NT2/D1 (cell line): ENCODE measurements at regions not wholly inside any gene's neighbourhood (a gene's known extent, or its start where the extent isn't known, plus 50 kb on each side); places are given as distances from the start of the nearest gene placed in this dataset.

Experiments
- DNase-seq: peaks from one replicate; pipeline ENCODE4 v3.0.0-alpha.2; 2011; ENCODE audit warnings: low read depth, low spot score
- H3K27me3 ChIP-seq: 2 replicates; pipeline ENCODE4 v1.6.0; 2011; ENCODE audit warnings: mild to moderate bottlenecking; ENCODE audit not compliant: insufficient read length, insufficient read depth
- H3K36me3 ChIP-seq: 2 replicates; pipeline ENCODE4 v1.6.1; 2011; ENCODE audit warnings: mild to moderate bottlenecking, low read length, mixed read lengths; ENCODE audit not compliant: insufficient read depth, insufficient read length
- H3K4me1 ChIP-seq: 2 replicates; pipeline ENCODE4 v1.5.1; 2011; ENCODE audit not compliant: insufficient read depth, insufficient read length
- H3K4me3 ChIP-seq: 2 replicates; pipeline ENCODE4 v1.5.1; 2011; ENCODE audit warnings: low read depth; ENCODE audit not compliant: insufficient read length
- H3K9ac ChIP-seq: 2 replicates; pipeline ENCODE4 v1.6.0; 2011; ENCODE audit warnings: low read depth; ENCODE audit not compliant: insufficient read length
- H3K9me3 ChIP-seq: 2 replicates; pipeline ENCODE4 v1.5.1; 2011; ENCODE audit warnings: mild to moderate bottlenecking, low read length; ENCODE audit not compliant: insufficient read depth
- SUZ12 ChIP-seq: IDR thresholded peaks from 2 replicates; pipeline ENCODE4 v1.6.1; 2011; ENCODE audit not compliant: insufficient read length, insufficient read depth; ENCODE audit errors: extremely low read depth
- YY1 ChIP-seq: IDR thresholded peaks from 2 replicates; pipeline ENCODE4 v1.6.1; 2011; ENCODE audit not compliant: insufficient read length, insufficient read depth
- ZNF274 ChIP-seq: IDR thresholded peaks from 2 replicates; pipeline ENCODE4 v1.6.1; 2011; ENCODE audit warnings: mild to moderate bottlenecking, low read depth, low read length

- no peaks in the 10 kb centered on the region for H3K9me3 ChIP-seq
- H3K36me3 ChIP-seq = no peaks in the 10 kb centered on the region
- no peaks in the 10 kb centered on the region for H3K27me3 ChIP-seq
- TF ChIP-seq YY1 (no peak), ZNF274 (no peak), SUZ12 (no peak)
- H3K9ac ChIP-seq = no peak overlapping the region
- H3K4me1 ChIP-seq = no peaks in the 10 kb centered on the region
- no peak overlapping the region for H3K4me3 ChIP-seq
- DNase-seq = no peak
Observed at GRCh38 chr6:21908161-21908848, 314.8 kb downstream of the SOX4 start.

GRCh38 chr6:21909321-21909720, 315.8 kb downstream of the SOX4 start:
- Histone ChIP-seq H3K4me1 (no peaks in the 10 kb centered on the region), H3K9me3 (no peaks in the 10 kb centered on the region), H3K36me3 (no peaks in the 10 kb centered on the region), H3K4me3 (no peak overlapping the region), H3K27me3 (no peaks in the 10 kb centered on the region), H3K9ac (no peak overlapping the region)
- no peak for DNase-seq
- TF ChIP-seq SUZ12 (no peak), ZNF274 (no peak), YY1 (no peak)

- Histone ChIP-seq H3K9ac (no peak overlapping the region), H3K27me3 (no peaks in the 10 kb centered on the region)
- DNase-seq = no peak
Observed at GRCh38 chr6:21911208-21911607, 317.7 kb downstream of the SOX4 start.

GRCh38 chr6:21912151-21912832, 318.7 kb downstream of the SOX4 start:
- no peak for DNase-seq
- Histone ChIP-seq H3K4me1 (no peaks in the 10 kb centered on the region), H3K4me3 (no peak overlapping the region), H3K27me3 (no peaks in the 10 kb centered on the region), H3K36me3 (no peaks in the 10 kb centered on the region), H3K9ac (no peak overlapping the region), H3K9me3 (no peaks in the 10 kb centered on the region)
- no peak for TF ChIP-seq YY1
- no peak for TF ChIP-seq SUZ12
- no peak for TF ChIP-seq ZNF274

More at GRCh38 chr6:21911208-21911607, 317.7 kb downstream of the SOX4 start:
- Histone ChIP-seq H3K36me3 (no peaks in the 10 kb centered on the region), H3K4me1 (no peaks in the 10 kb centered on the region), H3K4me3 (no peak overlapping the region), H3K9me3 (no peaks in the 10 kb centered on the region)
- TF ChIP-seq YY1 (no peak), ZNF274 (no peak), SUZ12 (no peak)

- no peak overlapping the region for H3K4me3 ChIP-seq
- no peaks in the 10 kb centered on the region for H3K36me3 ChIP-seq
- TF ChIP-seq YY1 (no peak), ZNF274 (no peak), SUZ12 (no peak)
- H3K9me3 ChIP-seq = no peaks in the 10 kb centered on the region
- DNase-seq = no peak
- H3K27me3 ChIP-seq = no peaks in the 10 kb centered on the region
- H3K9ac ChIP-seq = no peak overlapping the region
- H3K4me1 ChIP-seq = no peaks in the 10 kb centered on the region
Observed at GRCh38 chr6:21914121-21914973, 320.8 kb downstream of the SOX4 start.

GRCh38 chr6:21915707-21916260, 322.2 kb downstream of the SOX4 start:
- Histone ChIP-seq H3K9me3 (no peaks in the 10 kb centered on the region), H3K36me3 (no peaks in the 10 kb centered on the region), H3K27me3 (no peaks in the 10 kb centered on the region), H3K9ac (no peak overlapping the region), H3K4me3 (no peak overlapping the region), H3K4me1 (no peaks in the 10 kb centered on the region)
- no peak for DNase-seq
- TF ChIP-seq ZNF274 (no peak), YY1 (no peak), SUZ12 (no peak)
